ENCODE measurements at regions not wholly inside any gene's neighbourhood (a gene's known extent, or its start where the extent isn't known, plus 50 kb on each side); places are given as distances from the start of the nearest gene placed in this dataset.

DNA sequence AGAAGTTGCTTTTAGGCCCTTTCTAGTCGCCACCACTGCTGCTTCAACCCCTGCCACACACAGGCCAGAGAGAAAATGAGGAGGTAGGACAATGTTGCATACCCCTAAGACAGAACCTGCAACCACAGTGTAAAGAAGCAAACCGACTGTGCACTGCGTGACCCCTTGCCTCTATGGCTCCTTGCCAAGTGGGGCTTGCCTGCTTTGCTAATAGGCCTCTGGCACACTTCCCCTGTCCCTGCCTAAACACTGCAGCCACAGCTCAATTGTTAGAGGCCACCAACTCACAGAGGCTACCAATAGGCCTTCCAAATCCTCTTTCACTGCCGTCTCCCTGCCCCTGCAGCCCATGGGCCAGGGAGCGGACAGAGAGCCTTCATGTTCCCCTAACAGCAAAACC, 280.1 kb downstream of the CDH10 start:
- CTCF ChIA-PET, result no interaction called here
- H3K18ac ChIP-seq (ENCODE audit: low read depth, low read length), result no peak overlapping the region
- H3K4ac ChIP-seq (ENCODE audit: low read depth, low read length), result no peak overlapping the region
- no peak overlapping the region for H3K4me2 ChIP-seq (ENCODE audit: low read depth, low read length)
- in situ Hi-C loops (cut with MboI; ENCODE audit: low sequenced_read_pairs), result no loop called here
- no peaks in the 10 kb centered on the region for H4K20me1 ChIP-seq (ENCODE audit: insufficient read depth, low read length)
- H3K9me1 ChIP-seq (ENCODE audit: insufficient read depth, low read length), result no peaks in the 10 kb centered on the region
- H2AK5ac ChIP-seq (ENCODE audit: low read depth, low read length), result no peak overlapping the region
- no peak overlapping the region for H3K4me3 ChIP-seq (ENCODE audit: insufficient read depth, low read depth, low read length)
- H2BK5ac ChIP-seq (ENCODE audit: low read depth, low read length, poor library complexity, severe bottlenecking), result no peak overlapping the region
- intact Hi-C loops (cut with micrococcal nuclease), result no loop called here
- no peak overlapping the region for H2BK20ac ChIP-seq (ENCODE audit: low read depth, low read length)
- ATAC-seq (ENCODE audit: low read depth) (no peak), DNase-seq (no peak)
- H3K9ac ChIP-seq (ENCODE audit: low read depth, low read length), result no peak overlapping the region
- no peak overlapping the region for H2AFZ ChIP-seq (replicated peaks; ENCODE audit: low read length, poor library complexity)
- no TSS peak for BruUV-seq (replicated peaks)
- WGBS, 2 experiments (ENCODE audit: extremely low coverage in 2 of 2, insufficient read length in 1 of 2), result no CpG with 5 or more reads among the region's 5 CpGs
- POLR2A ChIA-PET (ENCODE audit: unreplicated experiment), result no interaction called here
- no peak overlapping the region for H4K8ac ChIP-seq (ENCODE audit: low read depth in 2 of 2, low read length in 2 of 2)
- no peak for TF ChIP-seq USF2 (IDR thresholded peaks at IDR 0.05; ENCODE audit: low read depth, low read length)
- no peak for TF ChIP-seq NFE2L2 (IDR thresholded peaks at IDR 0.05; ENCODE audit: low read depth, low read length)
- TF ChIP-seq SMC3 (IDR thresholded peaks at IDR 0.05; ENCODE audit: low read depth, low read length), result no peak
- no peak for TF ChIP-seq MAFK (IDR thresholded peaks at IDR 0.05; ENCODE audit: low read depth, low read length)
- TF ChIP-seq MXI1 (IDR thresholded peaks at IDR 0.05; ENCODE audit: borderline replicate concordance, low read depth, low read length), result no peak
- TF ChIP-seq CHD1 (IDR thresholded peaks at IDR 0.05; ENCODE audit: low read depth, low read length), result no peak
- no peak overlapping the region for H2BK15ac ChIP-seq (ENCODE audit: low read depth, low read length)
- no peaks in the 10 kb centered on the region for H3K27me3 ChIP-seq (ENCODE audit: control insufficient read depth, insufficient read depth, low read length)
- H3K56ac ChIP-seq (ENCODE audit: extremely low read depth, insufficient read depth, low read length), result no peak overlapping the region
- peaks cover 14% of the 10 kb centered on the region; the same call in 1 of the 2 replicates for H3K9me3 ChIP-seq (ENCODE audit: control insufficient read depth, insufficient read depth, low read length)
- H2AK9ac ChIP-seq (replicated peaks; ENCODE audit: low read depth, low read length, poor library complexity), result no peak overlapping the region
- dilution Hi-C loops (cut with HindIII; ENCODE audit: low sequenced_read_pairs, unreplicated experiment), result no loop called here
- H4K91ac ChIP-seq (ENCODE audit: insufficient read depth, low read depth, low read length), result no peak overlapping the region
- H2BK120ac ChIP-seq (ENCODE audit: low read depth, low read length), result no peak overlapping the region
- H3K36me3 ChIP-seq (ENCODE audit: control insufficient read depth, insufficient read depth, low read length), result no peaks in the 10 kb centered on the region
- H4K5ac ChIP-seq (ENCODE audit: low read depth, low read length), result no peak overlapping the region
- no peaks in the 10 kb centered on the region for H3K4me1 ChIP-seq (ENCODE audit: control insufficient read depth, insufficient read depth, low read length)
- no peak overlapping the region for H3K14ac ChIP-seq (replicated peaks; ENCODE audit: low read depth, low read length)
- no peak overlapping the region for H3K27ac ChIP-seq (ENCODE audit: insufficient read depth, low read length)
- no peak overlapping the region for H3K23ac ChIP-seq (ENCODE audit: low read depth, low read length)
- no peaks in the 10 kb centered on the region for H3K79me1 ChIP-seq (ENCODE audit: low read depth in 1 of 2, low read length in 2 of 2)

Measured in IMR-90 (cell line).